ENCODE measurements at regions not wholly inside any gene's neighbourhood (a gene's known extent, or its start where the extent isn't known, plus 50 kb on each side); places are given as distances from the start of the nearest gene placed in this dataset.

DNA sequence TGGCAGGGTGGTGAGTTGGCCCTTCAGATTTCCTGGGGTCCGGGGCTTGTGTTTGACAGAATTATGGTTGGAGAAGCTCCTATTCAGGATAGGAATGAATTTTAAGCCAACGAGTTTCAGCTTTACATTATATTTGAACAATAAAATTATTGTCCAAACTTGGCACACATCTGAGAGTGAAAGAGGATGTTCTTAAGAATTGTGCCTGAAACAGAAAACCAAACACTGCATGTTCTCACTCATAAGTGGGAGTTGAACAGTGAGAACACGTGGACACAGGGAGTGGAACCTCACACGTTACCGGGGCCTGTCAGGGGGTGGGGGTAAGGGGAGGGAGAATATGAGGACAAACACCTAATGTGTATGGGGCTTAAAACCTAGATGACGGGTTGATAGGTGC lies 111.8 kb upstream of the ACTBL2 start:
- Histone ChIP-seq H4K20me1 (ENCODE audit: insufficient read depth, low read length) (no peaks in the 10 kb centered on the region), H3K27me3 (ENCODE audit: insufficient read depth, low read length) (no peaks in the 10 kb centered on the region), H3K9ac (ENCODE audit: low read length) (no peak overlapping the region), H3K4me3 (ENCODE audit: low read depth, low read length, poor library complexity, severe bottlenecking) (no peak overlapping the region), H3K4me1 (ENCODE audit: insufficient read depth, low read length, severe bottlenecking) (no peaks in the 10 kb centered on the region), H2AFZ (ENCODE audit: low read length) (no peak overlapping the region), H3K36me3 (ENCODE audit: insufficient read depth, low read length) (no peaks in the 10 kb centered on the region), H3K9me3 (ENCODE audit: low read length) (no peaks in the 10 kb centered on the region), H3K9me2 (ENCODE audit: low read depth, low read length) (no peaks in the 10 kb centered on the region), H3K27ac (ENCODE audit: low read depth, low read length, poor library complexity, severe bottlenecking) (no peak overlapping the region), H3K4me2 (ENCODE audit: low read length) (no peak overlapping the region), H3K79me2 (ENCODE audit: insufficient read depth, low read length) (no peaks in the 10 kb centered on the region), H3F3A (ENCODE audit: insufficient read depth, low read length) (no peaks in the 10 kb centered on the region)
- TF ChIP-seq EZH2 (IDR thresholded peaks at IDR 0.05; ENCODE audit: borderline replicate concordance, low read length): no peak
- TF ChIP-seq, protein P1, sequence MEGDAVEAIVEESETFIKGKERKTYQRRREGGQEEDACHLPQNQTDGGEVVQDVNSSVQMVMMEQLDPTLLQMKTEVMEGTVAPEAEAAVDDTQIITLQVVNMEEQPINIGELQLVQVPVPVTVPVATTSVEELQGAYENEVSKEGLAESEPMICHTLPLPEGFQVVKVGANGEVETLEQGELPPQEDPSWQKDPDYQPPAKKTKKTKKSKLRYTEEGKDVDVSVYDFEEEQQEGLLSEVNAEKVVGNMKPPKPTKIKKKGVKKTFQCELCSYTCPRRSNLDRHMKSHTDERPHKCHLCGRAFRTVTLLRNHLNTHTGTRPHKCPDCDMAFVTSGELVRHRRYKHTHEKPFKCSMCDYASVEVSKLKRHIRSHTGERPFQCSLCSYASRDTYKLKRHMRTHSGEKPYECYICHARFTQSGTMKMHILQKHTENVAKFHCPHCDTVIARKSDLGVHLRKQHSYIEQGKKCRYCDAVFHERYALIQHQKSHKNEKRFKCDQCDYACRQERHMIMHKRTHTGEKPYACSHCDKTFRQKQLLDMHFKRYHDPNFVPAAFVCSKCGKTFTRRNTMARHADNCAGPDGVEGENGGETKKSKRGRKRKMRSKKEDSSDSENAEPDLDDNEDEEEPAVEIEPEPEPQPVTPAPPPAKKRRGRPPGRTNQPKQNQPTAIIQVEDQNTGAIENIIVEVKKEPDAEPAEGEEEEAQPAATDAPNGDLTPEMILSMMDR (IDR thresholded peaks at IDR 0.05; ENCODE audit: low read length): no peak

DNA sequence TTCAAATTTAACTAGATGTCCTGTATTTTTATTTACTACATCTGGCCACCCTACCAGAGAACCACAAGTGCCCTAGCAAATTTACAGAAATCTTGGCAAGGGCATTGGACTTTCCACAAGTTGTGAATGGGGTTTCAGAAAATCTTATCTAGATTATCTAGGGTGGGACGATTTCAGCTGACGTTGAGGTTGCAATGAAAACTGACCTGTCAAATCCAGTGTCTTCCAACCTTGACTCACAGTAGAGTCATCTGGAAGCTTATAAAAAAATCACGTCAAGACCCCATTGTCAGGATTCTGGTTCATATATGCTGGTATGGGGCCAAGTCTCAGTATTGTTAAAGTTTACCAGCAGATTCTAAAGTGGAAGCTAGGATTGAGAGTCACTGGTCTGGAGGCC lies 109.6 kb upstream of the ACTBL2 start:
- Histone ChIP-seq H3K4me3 (ENCODE audit: low read depth, low read length, poor library complexity, severe bottlenecking) (no peak overlapping the region), H3K4me2 (ENCODE audit: low read length) (no peak overlapping the region), H3K36me3 (ENCODE audit: insufficient read depth, low read length) (no peaks in the 10 kb centered on the region), H3K79me2 (ENCODE audit: insufficient read depth, low read length) (no peaks in the 10 kb centered on the region), H3K4me1 (ENCODE audit: insufficient read depth, low read length, severe bottlenecking) (no peaks in the 10 kb centered on the region), H3K9me3 (ENCODE audit: low read length) (no peaks in the 10 kb centered on the region), H2AFZ (ENCODE audit: low read length) (no peak overlapping the region), H3K9me2 (ENCODE audit: low read depth, low read length) (no peaks in the 10 kb centered on the region), H4K20me1 (ENCODE audit: insufficient read depth, low read length) (no peaks in the 10 kb centered on the region), H3K9ac (ENCODE audit: low read length) (no peak overlapping the region), H3F3A (ENCODE audit: insufficient read depth, low read length) (no peaks in the 10 kb centered on the region), H3K27me3 (ENCODE audit: insufficient read depth, low read length) (no peaks in the 10 kb centered on the region), H3K27ac (ENCODE audit: low read depth, low read length, poor library complexity, severe bottlenecking) (no peak overlapping the region)
- no peak for TF ChIP-seq EZH2 (IDR thresholded peaks at IDR 0.05; ENCODE audit: borderline replicate concordance, low read length)
- TF ChIP-seq, protein P1 (IDR thresholded peaks at IDR 0.05; ENCODE audit: low read length): no peak

GRCh38 chr5:57586649-57587048 lies 104.0 kb upstream of the ACTBL2 start:
- H3K9me2 ChIP-seq (ENCODE audit: low read depth, low read length): no peaks in the 10 kb centered on the region
- no peaks in the 10 kb centered on the region for H3K36me3 ChIP-seq (ENCODE audit: insufficient read depth, low read length)
- TF ChIP-seq, protein P1 (IDR thresholded peaks at IDR 0.05; ENCODE audit: low read length): no peak
- no peak for TF ChIP-seq EZH2 (IDR thresholded peaks at IDR 0.05; ENCODE audit: borderline replicate concordance, low read length)
- H3K4me3 ChIP-seq (ENCODE audit: low read depth, low read length, poor library complexity, severe bottlenecking): no peak overlapping the region
- no peak overlapping the region for H3K4me2 ChIP-seq (ENCODE audit: low read length)
- H4K20me1 ChIP-seq (ENCODE audit: insufficient read depth, low read length): no peaks in the 10 kb centered on the region
- no peaks in the 10 kb centered on the region for H3F3A ChIP-seq (ENCODE audit: insufficient read depth, low read length)
- H3K27ac ChIP-seq (ENCODE audit: low read depth, low read length, poor library complexity, severe bottlenecking): no peak overlapping the region
- H3K4me1 ChIP-seq (ENCODE audit: insufficient read depth, low read length, severe bottlenecking): no peaks in the 10 kb centered on the region
- no peak overlapping the region for H2AFZ ChIP-seq (ENCODE audit: low read length)
- H3K9me3 ChIP-seq (ENCODE audit: low read length): no peaks in the 10 kb centered on the region
- no peak overlapping the region for H3K9ac ChIP-seq (ENCODE audit: low read length)
- H3K79me2 ChIP-seq (ENCODE audit: insufficient read depth, low read length): no peaks in the 10 kb centered on the region
- no peaks in the 10 kb centered on the region for H3K27me3 ChIP-seq (ENCODE audit: insufficient read depth, low read length)
